ENCODE measurements at regions not wholly inside any gene's neighbourhood (a gene's known extent, or its start where the extent isn't known, plus 50 kb on each side); places are given as distances from the start of the nearest gene placed in this dataset.

- in situ Hi-C loops (cut with MboI; ENCODE audit: low sequenced_read_pairs), result no loop called here
These were observed 54.7 kb upstream of the SYPL1 start for GRCh38 chr7:106166651-106167342.

GRCh38 chr7:106165337-106165736 lies 53.2 kb upstream of the SYPL1 start:
- in situ Hi-C loops (cut with MboI; ENCODE audit: low sequenced_read_pairs), result no loop called here

DNA sequence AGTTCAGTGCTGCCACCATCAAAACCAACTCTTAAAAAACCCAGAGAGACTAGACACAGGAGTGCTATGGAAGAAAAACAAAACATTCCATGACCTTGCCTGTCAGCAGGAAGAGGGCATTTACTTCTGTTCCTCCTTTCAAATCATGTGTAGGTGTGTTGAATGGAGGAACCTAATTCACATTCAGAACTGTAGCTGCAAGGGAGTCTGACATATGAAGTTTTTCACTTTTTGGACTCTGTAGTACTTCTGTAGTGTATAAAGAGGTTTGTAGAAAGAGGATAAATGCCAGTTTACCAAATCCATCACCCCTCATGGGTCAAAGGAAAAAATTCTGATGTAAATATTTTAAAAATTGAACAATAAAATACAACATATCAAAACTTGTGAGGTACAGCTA lies 51.1 kb upstream of the SYPL1 start:
- in situ Hi-C loops (cut with MboI; ENCODE audit: low sequenced_read_pairs), result no loop called here

Measured in HL-60/S4 treated with phorbol 12-myristate 13-acetate at 8.2 ng/mL for 4 days and 3 days (cell line).